ENCODE measurements at regions not wholly inside any gene's neighbourhood (a gene's known extent, or its start where the extent isn't known, plus 50 kb on each side); places are given as distances from the start of the nearest gene placed in this dataset.

GRCh38 chr11:119537306-119538253 is 114.6 kb upstream of the THY1 start:
- POLR2A ChIA-PET: no interaction called here

DNA sequence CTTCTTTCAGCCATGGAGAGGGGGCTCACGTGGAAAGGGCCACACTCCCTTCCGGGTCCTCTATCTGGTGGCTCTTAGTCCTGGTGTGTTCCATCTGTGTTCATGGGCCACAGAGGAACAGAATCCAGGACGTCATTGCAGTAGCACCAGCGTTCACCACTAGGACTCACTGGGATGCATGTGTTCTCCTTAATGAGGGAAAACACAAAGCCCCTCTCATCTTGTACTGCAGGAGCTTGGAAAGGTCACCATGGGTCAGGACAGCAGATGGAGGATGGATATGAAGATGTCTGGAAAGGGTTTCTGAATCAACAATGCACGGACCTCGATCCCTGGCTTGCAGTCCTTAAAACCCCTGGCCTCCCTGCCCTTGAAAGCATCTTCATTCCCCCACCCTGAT is 113.8 kb upstream of the THY1 start:
- POLR2A ChIA-PET: no interaction called here
- H3K4me1 Mint-ChIP-seq: no peaks in the 10 kb centered on the region
- DNase-seq: no peak
- no peaks in the 10 kb centered on the region for H3K9me3 Mint-ChIP-seq
- no peak overlapping the region for H3K27ac Mint-ChIP-seq
- H3K4me3 Mint-ChIP-seq: no peak overlapping the region
- no peaks in the 10 kb centered on the region for H3K36me3 Mint-ChIP-seq
- no peak for ATAC-seq (ENCODE audit: low read depth)
- H3K27me3 Mint-ChIP-seq: peaks cover 9% of the 10 kb centered on the region

More at GRCh38 chr11:119537306-119538253, 114.6 kb upstream of the THY1 start:
- no peak for ATAC-seq (ENCODE audit: low read depth)
- H3K4me1 Mint-ChIP-seq: no peaks in the 10 kb centered on the region
- no peak overlapping the region for H3K27ac Mint-ChIP-seq
- H3K36me3 Mint-ChIP-seq: no peaks in the 10 kb centered on the region
- no peaks in the 10 kb centered on the region for H3K9me3 Mint-ChIP-seq
- H3K27me3 Mint-ChIP-seq: peaks cover 9% of the 10 kb centered on the region
- H3K4me3 Mint-ChIP-seq: no peak overlapping the region
- no peak for DNase-seq

- Mint-ChIP-seq H3K4me3 (no peak overlapping the region), H3K27me3 (peaks cover 10% of the 10 kb centered on the region), H3K27ac (no peak overlapping the region), H3K4me1 (no peaks in the 10 kb centered on the region), H3K36me3 (no peaks in the 10 kb centered on the region), H3K9me3 (no peaks in the 10 kb centered on the region)
- POLR2A ChIA-PET: no interaction called here
- peak; percentile 66 for DNase-seq
- peak; percentile 74 for ATAC-seq (ENCODE audit: low read depth)
Observed at GRCh38 chr11:119533921-119534736, 111.2 kb upstream of the THY1 start.

- ATAC-seq (ENCODE audit: low read depth) (no peak), DNase-seq (no peak)
- H3K27ac Mint-ChIP-seq: no peak overlapping the region
- H3K9me3 Mint-ChIP-seq: no peaks in the 10 kb centered on the region
- H3K4me3 Mint-ChIP-seq: no peak overlapping the region
- peaks cover 10% of the 10 kb centered on the region for H3K27me3 Mint-ChIP-seq
- POLR2A ChIA-PET: no interaction called here
- H3K36me3 Mint-ChIP-seq: no peaks in the 10 kb centered on the region
- H3K4me1 Mint-ChIP-seq: no peaks in the 10 kb centered on the region
Observed at GRCh38 chr11:119533462-119533861, 110.5 kb upstream of the THY1 start.

- Mint-ChIP-seq H3K4me1 (no peaks in the 10 kb centered on the region), H3K27me3 (peaks cover 10% of the 10 kb centered on the region), H3K4me3 (no peak overlapping the region), H3K27ac (no peak overlapping the region), H3K36me3 (no peaks in the 10 kb centered on the region), H3K9me3 (no peaks in the 10 kb centered on the region)
- no peak for ATAC-seq (ENCODE audit: low read depth)
- DNase-seq: no peak
- POLR2A ChIA-PET: no interaction called here
Observed at GRCh38 chr11:119532551-119532950, 109.6 kb upstream of the THY1 start.

DNA sequence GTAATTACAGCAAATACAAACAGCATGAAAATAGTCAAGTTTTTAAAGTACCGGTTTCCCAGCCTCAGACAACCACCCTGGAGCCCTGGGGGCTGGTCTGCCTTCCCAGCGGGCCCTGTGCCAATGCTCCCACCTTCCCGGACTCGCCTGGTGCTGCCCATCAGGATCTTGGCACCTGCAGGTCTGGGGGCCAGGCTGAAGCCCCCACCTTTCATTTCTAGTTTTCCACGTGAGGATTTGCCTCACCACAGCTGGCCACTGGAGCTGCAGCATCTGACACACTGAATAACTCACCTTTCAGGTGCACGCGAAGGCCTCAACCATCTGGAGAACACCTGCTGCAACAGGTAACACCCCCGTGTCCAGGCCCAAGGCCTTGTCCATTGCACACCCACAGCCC is 108.7 kb upstream of the THY1 start:
- Mint-ChIP-seq H3K27me3 (peaks cover 10% of the 10 kb centered on the region), H3K4me3 (no peak overlapping the region), H3K36me3 (no peaks in the 10 kb centered on the region), H3K4me1 (no peaks in the 10 kb centered on the region), H3K9me3 (no peaks in the 10 kb centered on the region), H3K27ac (no peak overlapping the region)
- DNase-seq: no peak
- POLR2A ChIA-PET: no interaction called here
- no peak for ATAC-seq (ENCODE audit: low read depth)

DNA sequence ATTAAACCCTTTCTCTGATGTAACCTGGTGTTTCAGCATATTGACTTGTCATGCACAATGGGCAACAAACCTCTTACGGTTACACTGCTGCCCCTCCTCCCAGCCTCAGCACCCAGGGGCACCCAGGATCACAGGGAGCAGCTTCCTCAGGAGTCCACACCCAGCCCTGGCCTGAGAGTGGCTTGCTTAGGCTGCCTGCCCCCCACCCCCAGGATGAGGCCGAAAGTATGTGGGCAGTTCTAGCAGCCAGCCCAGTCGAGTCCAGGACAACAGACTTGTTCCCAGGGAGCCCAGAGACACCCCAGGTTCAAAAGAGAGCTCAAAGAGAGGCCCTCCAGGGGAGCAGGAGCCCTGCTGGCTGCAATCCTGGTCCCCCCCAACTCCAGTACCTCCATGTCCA is 108.1 kb upstream of the THY1 start:
- POLR2A ChIA-PET: no interaction called here
- no peak overlapping the region for H3K4me3 Mint-ChIP-seq
- H3K4me1 Mint-ChIP-seq: no peaks in the 10 kb centered on the region
- no peaks in the 10 kb centered on the region for H3K36me3 Mint-ChIP-seq
- H3K27me3 Mint-ChIP-seq: peaks cover 10% of the 10 kb centered on the region
- ATAC-seq (ENCODE audit: low read depth): no peak
- DNase-seq: no peak
- H3K27ac Mint-ChIP-seq: no peak overlapping the region
- no peaks in the 10 kb centered on the region for H3K9me3 Mint-ChIP-seq

DNA sequence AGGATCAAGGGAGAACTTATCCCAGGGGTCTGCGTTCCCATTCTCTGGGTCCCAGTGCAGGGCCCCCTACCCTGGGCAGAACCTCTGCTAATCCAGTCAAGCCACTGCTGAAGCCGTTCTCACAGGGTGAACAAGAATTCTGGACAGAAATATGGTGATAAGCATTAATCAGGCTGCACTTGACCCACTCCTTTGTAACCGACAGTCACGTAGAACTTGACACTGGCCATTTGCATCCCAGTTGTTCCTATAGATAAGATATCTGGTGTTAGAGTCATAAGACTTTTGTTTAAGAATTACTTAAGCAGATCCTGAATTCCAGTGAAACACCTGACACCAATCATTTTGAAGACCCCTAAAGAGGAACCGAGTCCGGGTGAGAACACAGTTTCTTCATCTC is 107.5 kb upstream of the THY1 start:
- H3K4me1 Mint-ChIP-seq: no peaks in the 10 kb centered on the region
- no peaks in the 10 kb centered on the region for H3K9me3 Mint-ChIP-seq
- ATAC-seq (ENCODE audit: low read depth): no peak
- H3K36me3 Mint-ChIP-seq: no peaks in the 10 kb centered on the region
- H3K4me3 Mint-ChIP-seq: no peak overlapping the region
- POLR2A ChIA-PET: no interaction called here
- H3K27me3 Mint-ChIP-seq: peaks cover 10% of the 10 kb centered on the region
- DNase-seq: no peak
- no peak overlapping the region for H3K27ac Mint-ChIP-seq

- POLR2A ChIA-PET: no interaction called here
- DNase-seq (no peak), ATAC-seq (ENCODE audit: low read depth) (no peak)
- Mint-ChIP-seq H3K4me3 (no peak overlapping the region), H3K9me3 (no peaks in the 10 kb centered on the region), H3K36me3 (no peaks in the 10 kb centered on the region), H3K27me3 (peaks cover 10% of the 10 kb centered on the region), H3K27ac (no peak overlapping the region), H3K4me1 (no peaks in the 10 kb centered on the region)
Observed at GRCh38 chr11:119529936-119530335, 107.0 kb upstream of the THY1 start.

DNA sequence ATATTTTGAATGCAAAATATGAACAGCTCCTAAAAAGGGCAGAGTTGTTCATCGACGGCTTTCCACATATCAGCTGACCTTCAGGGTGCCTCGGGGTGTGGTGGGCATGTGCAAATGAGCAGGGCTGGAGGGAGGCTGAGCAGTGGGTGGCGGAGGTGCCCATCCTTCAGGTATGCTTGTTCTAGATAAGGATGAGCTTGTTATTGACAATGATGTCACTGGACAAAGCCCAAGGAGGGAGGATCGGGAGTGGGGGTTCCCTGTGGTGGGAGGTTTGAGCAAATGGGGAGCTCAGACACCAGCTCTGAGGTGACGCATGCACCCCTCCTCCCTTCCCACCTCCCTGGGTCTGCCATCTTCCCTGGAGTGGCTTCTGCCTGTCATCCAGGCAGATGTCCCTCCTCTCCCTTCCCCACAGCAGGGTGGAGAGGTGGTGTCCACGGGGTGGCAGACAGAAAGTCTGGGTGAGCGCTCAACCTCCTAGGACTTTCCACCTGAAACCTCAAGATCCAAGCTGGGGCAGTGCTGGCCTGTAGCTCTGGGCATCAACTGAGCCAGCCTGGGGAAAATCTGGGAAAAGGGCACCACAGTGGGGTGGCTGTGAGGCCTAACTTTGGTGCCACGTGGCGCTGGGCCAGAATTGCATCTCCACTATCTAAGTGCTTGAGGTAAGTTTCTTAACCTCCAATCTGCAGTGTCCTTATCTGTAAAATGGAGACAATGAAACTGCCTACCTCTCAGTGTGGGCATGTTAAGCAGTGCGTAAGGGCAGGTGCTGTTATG is 106.3 kb upstream of the THY1 start:
- H3K4me1 Mint-ChIP-seq: no peaks in the 10 kb centered on the region
- H3K9me3 Mint-ChIP-seq: no peaks in the 10 kb centered on the region
- peaks cover 10% of the 10 kb centered on the region for H3K27me3 Mint-ChIP-seq
- POLR2A ChIA-PET: no interaction called here
- no peak overlapping the region for H3K27ac Mint-ChIP-seq
- H3K36me3 Mint-ChIP-seq: no peaks in the 10 kb centered on the region
- ATAC-seq (ENCODE audit: low read depth) (no peak), DNase-seq (no peak)
- no peak overlapping the region for H3K4me3 Mint-ChIP-seq

DNA sequence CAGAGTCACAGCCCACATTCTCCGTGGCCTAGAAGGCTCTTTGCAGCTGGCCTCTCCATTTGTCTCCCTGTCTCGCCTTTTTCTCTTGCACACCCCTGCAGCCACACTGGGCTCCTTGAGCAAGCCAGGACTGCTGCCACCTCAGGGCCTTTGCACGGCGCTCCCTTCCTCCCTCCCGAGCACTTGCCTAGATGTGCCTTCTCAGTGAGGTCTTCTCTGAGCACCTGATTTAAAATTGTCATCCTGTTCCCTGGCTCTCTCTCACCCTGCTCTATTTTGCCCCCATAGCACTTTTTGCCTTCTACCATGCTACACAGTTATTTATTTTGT is 102.9 kb upstream of the THY1 start:
- Mint-ChIP-seq H3K36me3 (no peaks in the 10 kb centered on the region), H3K27ac (no peak overlapping the region), H3K9me3 (no peaks in the 10 kb centered on the region), H3K27me3 (peaks cover 2% of the 10 kb centered on the region), H3K4me1 (no peaks in the 10 kb centered on the region), H3K4me3 (no peak overlapping the region)
- ATAC-seq (ENCODE audit: low read depth): no peak
- DNase-seq: no peak
- POLR2A ChIA-PET: no interaction called here

- Mint-ChIP-seq H3K36me3 (no peaks in the 10 kb centered on the region), H3K4me1 (no peaks in the 10 kb centered on the region), H3K27ac (no peak overlapping the region), H3K27me3 (peaks cover under 1% of the 10 kb centered on the region), H3K4me3 (no peak overlapping the region), H3K9me3 (no peaks in the 10 kb centered on the region)
- ATAC-seq (ENCODE audit: low read depth) (no peak), DNase-seq (no peak)
- POLR2A ChIA-PET: no interaction called here
Observed at GRCh38 chr11:119525180-119525866, 102.4 kb upstream of the THY1 start.

- no peak overlapping the region for H3K27ac Mint-ChIP-seq
Observed at GRCh38 chr11:119523539-119524157, 100.7 kb upstream of the THY1 start.

More at GRCh38 chr11:119523539-119524157, 100.7 kb upstream of the THY1 start:
- ATAC-seq (ENCODE audit: low read depth) (no peak), DNase-seq (no peak)
- no peaks in the 10 kb centered on the region for H3K4me1 Mint-ChIP-seq
- H3K27me3 Mint-ChIP-seq: no peaks in the 10 kb centered on the region
- H3K9me3 Mint-ChIP-seq: no peaks in the 10 kb centered on the region
- H3K4me3 Mint-ChIP-seq: no peak overlapping the region
- POLR2A ChIA-PET: no interaction called here
- H3K36me3 Mint-ChIP-seq: no peaks in the 10 kb centered on the region

Measured in activated naive CD8-positive, alpha-beta T cell treated with anti-CD3 and anti-CD28 coated beads, Interleukin-2, amount 10 ng/mL, durations not matched to agents 7 days and 5 days (primary cell).